ENCODE measurements at regions not wholly inside any gene's neighbourhood (a gene's known extent, or its start where the extent isn't known, plus 50 kb on each side); places are given as distances from the start of the nearest gene placed in this dataset.

GRCh38 chr2:4507661-4508060 lies 804.3 kb downstream of the DCDC2C start:
- FAIRE-seq: no peak

DNA sequence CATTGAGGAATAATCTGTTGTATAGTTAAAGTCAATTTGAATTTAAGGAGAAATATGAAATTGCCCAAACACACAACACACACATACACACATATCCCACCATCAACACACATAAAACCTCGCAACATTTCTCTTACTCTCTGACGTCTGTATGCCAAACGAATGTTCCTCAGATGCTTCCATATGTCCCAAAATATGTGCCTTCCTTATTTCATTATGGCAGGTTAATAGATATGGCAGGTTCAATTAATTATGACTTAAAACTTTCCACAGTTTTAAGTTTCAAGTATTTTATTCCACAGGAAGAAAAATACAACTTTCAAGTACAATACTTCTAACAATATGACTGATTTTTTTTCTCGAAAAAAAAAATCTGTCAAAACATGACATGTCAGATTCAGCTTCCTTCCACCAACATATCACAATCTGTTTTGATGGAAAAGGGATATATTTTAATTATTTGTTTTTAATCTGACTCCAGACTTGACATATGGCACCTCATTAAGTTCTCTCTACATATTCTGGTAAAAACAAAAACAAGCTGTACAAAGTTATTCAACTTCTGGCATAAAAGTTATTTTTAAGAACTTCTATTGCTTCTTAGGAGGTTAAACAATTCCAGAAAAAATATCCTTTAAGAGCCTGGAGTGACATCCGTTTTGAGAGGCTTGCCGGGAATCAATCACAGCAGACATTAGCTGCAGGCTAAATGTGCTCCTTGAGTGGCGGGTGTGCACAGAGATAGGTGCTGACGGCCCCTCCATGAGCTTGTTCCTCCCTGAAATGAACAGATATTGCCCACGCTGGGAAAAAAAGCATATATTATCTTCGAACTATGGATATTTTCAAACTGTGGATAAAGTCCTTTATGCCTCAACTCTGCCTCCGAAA lies 812.7 kb downstream of the DCDC2C start:
- FAIRE-seq: no peak

DNA sequence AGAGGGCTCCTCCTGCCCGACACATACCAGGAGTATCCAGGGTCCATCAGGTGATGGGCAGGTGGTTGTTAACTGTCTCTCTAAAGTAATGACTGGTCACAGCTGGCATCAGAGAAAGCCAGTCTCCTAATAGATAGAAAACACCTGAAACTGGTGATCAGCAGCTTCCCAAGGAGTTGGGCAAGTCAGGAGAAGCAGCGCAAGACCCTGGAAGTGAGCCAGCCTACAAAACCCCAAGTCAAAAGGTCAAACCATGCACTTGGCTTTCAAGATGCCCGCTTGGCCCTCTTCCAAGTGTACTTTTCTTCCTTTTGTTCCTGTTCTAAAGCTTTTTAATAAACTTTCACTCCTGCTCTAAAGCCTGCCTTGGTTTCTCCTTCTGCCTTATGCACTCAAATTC lies 815.2 kb downstream of the DCDC2C start:
- no peak for FAIRE-seq

- FAIRE-seq: no peak
Observed at GRCh38 chr2:4522498-4523421, 819.4 kb downstream of the DCDC2C start.

DNA sequence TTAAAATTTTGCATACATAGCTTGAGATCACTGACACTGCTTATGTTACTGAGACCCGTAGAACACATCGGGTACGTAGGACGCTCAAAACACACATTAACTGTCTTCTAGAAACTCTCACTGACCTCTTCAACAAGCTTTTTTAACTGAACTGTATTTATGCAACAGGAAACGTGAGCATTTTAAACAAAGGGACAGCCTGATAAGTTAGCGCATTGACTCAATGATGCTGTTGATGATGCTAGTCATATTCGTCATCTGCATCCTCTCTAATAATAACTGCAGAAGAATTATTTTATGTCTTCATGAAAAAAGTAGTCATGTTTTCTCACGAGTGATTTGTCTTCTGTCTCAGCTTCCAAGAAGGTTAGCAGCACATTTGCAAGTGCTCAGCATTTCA lies 824.0 kb downstream of the DCDC2C start:
- no peak for FAIRE-seq

DNA sequence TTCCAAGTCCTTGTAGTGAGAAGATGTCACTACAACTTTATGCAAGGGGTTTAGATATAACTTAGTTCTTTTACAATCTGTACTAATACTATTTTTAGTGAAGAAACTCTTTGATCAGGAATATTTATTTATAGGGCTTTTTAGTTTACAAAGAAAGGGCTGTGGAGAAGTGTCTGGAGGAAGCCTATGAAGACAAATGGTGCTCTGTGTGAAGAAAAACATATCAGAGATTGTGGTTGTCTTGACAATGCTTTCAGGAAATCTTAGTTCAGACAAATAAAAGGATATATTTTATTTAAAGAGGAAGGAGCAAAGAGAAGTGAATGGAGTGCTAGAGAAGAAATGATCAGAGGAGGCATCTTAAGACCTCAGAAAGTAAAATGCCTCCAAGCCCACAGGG lies 824.9 kb downstream of the DCDC2C start:
- no peak for FAIRE-seq

DNA sequence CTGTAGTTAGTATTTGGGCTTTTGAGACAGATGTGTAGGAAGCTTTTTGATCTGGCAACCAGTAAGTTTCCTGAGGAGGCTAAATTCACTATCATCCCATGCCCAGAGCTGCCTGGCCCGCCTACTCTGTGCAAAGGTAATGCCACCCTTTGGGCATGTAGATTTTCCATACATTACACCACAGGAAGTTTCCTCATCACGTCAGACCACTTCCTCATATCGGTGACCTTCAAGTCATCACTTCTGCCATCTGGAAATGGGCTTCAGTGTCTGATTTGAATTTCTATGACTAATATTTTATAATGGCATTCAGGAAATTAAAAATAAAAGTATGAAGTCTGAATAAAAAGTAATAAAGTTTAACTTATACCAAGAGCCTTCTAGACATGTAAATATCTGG lies 825.4 kb downstream of the DCDC2C start:
- no peak for FAIRE-seq

GRCh38 chr2:4529738-4530137 lies 826.4 kb downstream of the DCDC2C start:
- FAIRE-seq: no peak

- no peak for FAIRE-seq
Observed at GRCh38 chr2:4530231-4530630, 826.9 kb downstream of the DCDC2C start.

GRCh38 chr2:4533806-4534205 lies 830.4 kb downstream of the DCDC2C start:
- no peak for FAIRE-seq

DNA sequence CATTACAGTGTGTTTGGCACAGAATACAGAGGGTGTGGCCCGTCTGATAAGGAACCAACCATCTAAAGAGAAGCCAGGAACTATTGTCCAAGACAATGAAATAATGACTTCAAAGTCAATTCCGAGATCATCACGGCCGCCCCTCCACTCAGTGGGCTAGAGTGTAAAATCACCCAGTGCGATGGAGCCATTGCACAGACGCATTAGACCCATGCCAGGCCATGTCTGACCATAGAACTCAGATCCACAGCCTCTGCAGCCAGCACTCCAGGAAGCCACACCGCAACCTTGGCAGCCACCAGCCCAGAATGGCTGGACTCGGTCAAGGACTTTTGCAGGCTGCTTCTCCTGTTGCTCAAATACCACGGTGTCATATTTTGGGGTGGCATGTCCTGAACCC lies 835.7 kb downstream of the DCDC2C start:
- FAIRE-seq: no peak

- FAIRE-seq: no peak
Observed at GRCh38 chr2:4549666-4550210, 846.4 kb downstream of the DCDC2C start.

DNA sequence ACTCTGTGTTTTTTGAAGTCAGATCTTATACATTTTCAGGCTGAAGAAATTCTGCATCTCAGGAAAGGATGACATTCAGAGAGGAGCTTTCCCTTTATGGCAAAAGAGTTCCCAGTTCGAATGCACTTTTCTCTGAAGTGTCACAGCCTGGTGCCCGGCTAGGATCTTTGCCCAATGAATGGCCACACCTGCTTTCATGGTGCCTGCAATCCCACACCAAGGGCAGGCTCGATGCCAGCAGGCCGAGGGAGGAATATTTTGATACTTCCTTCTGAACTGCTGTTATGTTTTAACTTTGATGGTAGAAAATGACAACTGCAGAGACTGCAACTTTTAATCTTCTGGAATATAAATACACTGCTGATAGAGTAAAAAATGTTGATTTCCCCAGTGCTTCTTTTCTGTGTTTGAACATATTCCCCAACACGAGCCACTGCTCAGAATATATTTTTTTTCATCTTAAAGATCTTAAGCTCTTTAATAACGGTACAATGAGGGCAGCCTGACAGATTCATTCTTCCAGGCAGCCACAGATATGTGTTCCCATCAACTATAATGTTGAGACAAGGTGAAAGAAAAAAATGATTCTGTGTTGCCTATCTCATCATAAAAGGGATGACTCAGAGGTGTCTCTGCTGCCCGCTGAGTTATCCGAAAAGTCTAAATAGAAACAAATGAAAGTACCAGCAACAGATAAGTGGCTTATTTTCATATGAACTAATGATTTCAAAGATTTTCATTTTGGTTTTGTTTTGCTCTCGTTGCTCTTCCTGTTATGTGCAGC lies 848.5 kb downstream of the DCDC2C start:
- FAIRE-seq: no peak

DNA sequence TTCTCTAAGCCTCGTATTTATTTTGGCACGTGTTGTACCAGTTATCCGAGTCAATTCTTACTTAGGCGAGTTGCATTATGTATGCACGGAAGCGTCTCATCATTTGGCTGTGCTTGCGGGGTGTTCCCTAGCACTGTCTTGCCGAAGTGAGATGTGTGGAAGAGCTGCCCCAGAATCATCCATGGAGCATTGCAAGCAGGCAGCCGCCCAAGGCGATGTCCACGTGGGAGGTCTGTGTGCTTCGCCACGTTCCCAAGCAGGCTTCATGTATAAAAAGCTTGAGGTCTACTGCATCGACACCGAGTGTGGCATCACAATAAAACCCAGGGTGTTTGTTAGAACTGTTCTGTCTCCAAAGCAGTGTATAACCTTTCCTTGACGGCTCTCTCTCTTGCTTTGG lies 849.9 kb downstream of the DCDC2C start:
- no peak for FAIRE-seq

DNA sequence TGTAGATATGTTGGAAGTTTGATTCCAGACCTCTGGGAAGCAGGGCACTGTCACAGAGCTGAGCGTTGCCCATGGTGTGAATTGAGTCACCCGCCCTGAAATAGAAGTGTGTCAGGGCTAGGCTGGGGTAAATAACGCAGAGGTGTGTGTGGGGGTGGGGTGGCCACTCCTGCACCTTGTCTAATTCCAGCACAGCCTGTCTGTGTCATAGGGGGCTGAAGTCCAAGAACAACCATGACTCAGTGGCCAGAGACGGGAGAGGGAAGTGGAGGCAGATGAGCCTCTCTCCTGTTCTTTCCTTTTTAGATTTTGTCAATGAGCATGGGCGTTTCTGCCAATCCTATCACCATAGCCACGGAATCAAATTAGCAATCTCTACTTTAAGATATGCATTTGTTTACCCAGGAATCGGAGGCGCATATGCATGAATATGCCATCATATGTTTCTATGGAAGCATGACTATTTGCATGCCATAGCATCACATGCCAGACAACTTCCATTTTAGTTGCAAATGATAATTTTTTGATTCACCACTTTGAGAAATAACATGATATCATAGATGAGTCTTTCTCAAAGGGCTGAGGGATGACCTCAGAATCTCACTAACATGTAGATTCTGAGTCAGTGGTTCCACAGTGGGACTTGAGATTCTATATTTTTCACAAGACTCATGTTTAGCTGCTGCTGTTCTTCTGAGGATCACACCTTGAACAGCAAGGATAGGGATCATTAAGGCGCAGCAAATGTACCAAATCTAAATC lies 852.9 kb downstream of the DCDC2C start:
- no peak for FAIRE-seq

DNA sequence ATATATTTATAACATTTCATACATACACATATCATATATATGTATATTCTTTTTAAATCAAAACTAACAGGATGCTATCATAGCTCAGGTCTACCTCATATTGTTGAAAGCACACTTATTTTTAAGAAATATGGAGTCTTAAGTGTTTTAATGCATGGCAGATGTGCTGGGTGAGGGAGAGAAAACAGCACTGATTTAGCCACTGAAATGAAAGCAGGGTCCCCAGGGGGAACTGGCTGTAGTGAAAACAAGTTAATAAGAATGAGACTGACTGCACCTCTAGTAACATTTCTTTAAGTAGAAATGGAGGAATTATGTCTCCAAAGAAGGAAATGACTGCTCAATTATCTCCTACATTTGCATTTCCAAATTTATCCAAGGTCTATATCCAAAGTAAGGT lies 857.8 kb downstream of the DCDC2C start:
- no peak for FAIRE-seq

GRCh38 chr2:4576075-4576474 lies 872.7 kb downstream of the DCDC2C start:
- FAIRE-seq: no peak

GRCh38 chr2:4579977-4580376 lies 876.6 kb downstream of the DCDC2C start:
- FAIRE-seq: no peak

- FAIRE-seq: no peak
Observed at GRCh38 chr2:4585057-4585635, 881.8 kb downstream of the DCDC2C start.

DNA sequence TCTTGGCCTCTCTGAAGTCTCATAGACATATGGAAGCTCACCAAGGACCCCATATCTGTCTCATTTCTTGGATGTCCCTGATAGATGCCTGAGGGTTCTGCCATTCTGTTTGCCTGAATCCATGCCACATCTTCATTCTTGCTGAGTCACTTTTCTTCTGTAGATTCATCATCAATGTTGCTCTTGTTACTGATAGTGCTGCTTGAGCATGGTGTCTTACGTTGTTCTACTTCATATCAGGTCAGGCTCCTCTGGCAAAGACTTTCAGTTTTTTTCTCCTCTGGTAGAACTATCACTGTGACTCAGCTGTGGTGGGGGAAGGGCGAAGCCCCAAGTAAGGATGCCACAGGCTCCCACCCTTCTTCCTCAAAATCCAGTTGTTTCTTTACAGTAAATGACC lies 885.2 kb downstream of the DCDC2C start:
- FAIRE-seq: no peak

DNA sequence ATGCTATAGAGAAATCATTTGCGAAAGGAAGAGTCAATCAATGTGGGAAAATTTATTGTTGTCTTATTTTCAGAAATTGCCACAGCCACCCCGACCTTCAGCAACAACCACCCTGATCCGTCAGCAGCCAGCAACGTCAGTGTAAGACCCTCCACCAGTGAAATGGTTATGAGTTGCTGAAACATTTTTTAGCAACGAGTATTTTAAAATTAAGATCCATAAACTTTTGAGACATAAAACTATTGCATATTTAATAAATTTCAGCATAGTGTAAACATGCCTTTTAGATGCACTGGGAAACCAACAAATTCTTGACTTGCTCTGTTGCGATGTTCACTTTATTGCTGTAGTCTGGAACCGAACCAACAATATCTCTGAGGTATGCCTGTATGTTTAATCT lies 887.9 kb downstream of the DCDC2C start:
- no peak for FAIRE-seq

DNA sequence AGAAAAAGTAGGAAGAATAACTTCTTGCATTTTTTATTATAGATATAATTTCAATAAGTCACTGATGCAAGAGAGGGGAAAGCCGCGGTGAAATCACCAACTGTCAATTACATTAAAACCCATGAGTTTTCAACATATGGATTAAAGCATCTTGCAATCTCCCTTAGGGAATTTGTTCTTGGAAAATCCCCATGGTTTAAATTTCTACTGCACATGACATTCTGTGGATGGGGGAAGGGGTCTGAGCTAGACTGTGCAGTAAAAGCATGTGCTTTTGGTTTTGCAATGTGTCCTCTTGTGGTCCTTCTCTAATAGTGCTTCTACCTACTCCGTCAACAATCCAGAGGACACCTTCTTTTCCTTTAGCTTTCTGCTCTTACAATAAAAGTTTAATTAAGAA lies 894.0 kb downstream of the DCDC2C start:
- FAIRE-seq: no peak

Data from endometrium (tissue), 2 donors.